Muscle layer of colon (tissue), 2 donors: ENCODE measurements at regions not wholly inside any gene's neighbourhood (a gene's known extent, or its start where the extent isn't known, plus 50 kb on each side); places are given as distances from the start of the nearest gene placed in this dataset.

Source experiments
- H3K27ac ChIP-seq: one replicate; pipeline ENCODE4 v1.7.0; 2013; ENCODE audit warnings: low read depth, mild to moderate bottlenecking, low read length, moderate library complexity
- H3K27me3 ChIP-seq, 2 donors: one replicate each; pipeline ENCODE4 v1.7.0; 2013; ENCODE audit warnings: low read length in 2 of 2, mild to moderate bottlenecking in 2 of 2; ENCODE audit not compliant: insufficient read depth in 2 of 2, control insufficient read depth in 1 of 2
- H3K36me3 ChIP-seq: one replicate; pipeline ENCODE4 v1.7.0; 2013; ENCODE audit warnings: mild to moderate bottlenecking, low read length; ENCODE audit not compliant: insufficient read depth
- H3K4me1 ChIP-seq: one replicate; pipeline ENCODE4 v1.7.0; 2013; ENCODE audit warnings: mild to moderate bottlenecking, low read length; ENCODE audit not compliant: insufficient read depth
- H3K4me3 ChIP-seq, 2 donors: one replicate each; pipeline ENCODE4 v1.7.0; 2013; ENCODE audit warnings: low read length in 2 of 2, low read depth in 1 of 2, mild to moderate bottlenecking in 1 of 2, moderate library complexity in 1 of 2
- H3K9ac ChIP-seq: one replicate; pipeline ENCODE4 v1.7.0; 2013; ENCODE audit warnings: low read length
- H3K9me3 ChIP-seq: one replicate; pipeline ENCODE4 v1.7.0; 2013; ENCODE audit warnings: mild to moderate bottlenecking, low read length
- donor health status: abdominal sarcoma.
- donor health status: Adenocarcinoma of cecum.

- Histone ChIP-seq H3K36me3 (no peaks in the 10 kb centered on the region), H3K4me3 (no peak overlapping the region), H3K27me3 (no peaks in the 10 kb centered on the region), H3K9me3 (no peaks in the 10 kb centered on the region), H3K27ac (no peak overlapping the region), H3K4me1 (no peaks in the 10 kb centered on the region), H3K9ac (no peak overlapping the region)
These were observed 80.4 kb downstream of the HSPH1 start for GRCh38 chr13:31081316-31081715.

DNA sequence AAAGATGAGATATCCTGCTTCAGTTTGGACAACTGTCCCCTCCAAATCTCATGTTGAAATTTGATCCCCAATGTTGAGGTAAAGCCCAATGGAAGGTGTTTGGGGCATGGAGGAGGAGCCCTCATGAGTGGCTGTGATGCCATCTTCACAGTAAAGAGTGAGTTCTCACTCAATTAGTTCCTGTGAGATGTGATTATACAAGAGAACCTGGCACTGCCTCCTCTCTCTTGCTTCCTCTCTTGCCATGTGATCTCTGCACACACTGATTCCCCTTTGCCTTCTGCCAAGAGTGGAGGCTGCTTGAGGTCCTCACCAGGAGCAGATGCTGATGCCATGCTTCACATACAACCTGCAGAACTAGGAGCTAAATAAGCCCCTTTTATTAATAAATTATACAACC is 86.9 kb downstream of the HSPH1 start:
- Histone ChIP-seq H3K36me3 (no peaks in the 10 kb centered on the region), H3K4me3 (no peak overlapping the region), H3K9me3 (no peaks in the 10 kb centered on the region), H3K27me3 (no peaks in the 10 kb centered on the region), H3K9ac (no peak overlapping the region), H3K27ac (no peak overlapping the region), H3K4me1 (no peaks in the 10 kb centered on the region)

GRCh38 chr13:31073859-31074718 is 87.6 kb downstream of the HSPH1 start:
- no peaks in the 10 kb centered on the region for H3K27me3 ChIP-seq
- H3K4me1 ChIP-seq = no peaks in the 10 kb centered on the region
- H3K36me3 ChIP-seq = no peaks in the 10 kb centered on the region
- H3K9me3 ChIP-seq = no peaks in the 10 kb centered on the region
- H3K4me3 ChIP-seq = no peak overlapping the region
- no peak overlapping the region for H3K9ac ChIP-seq
- H3K27ac ChIP-seq = no peak overlapping the region

- Histone ChIP-seq H3K4me1 (no peaks in the 10 kb centered on the region), H3K36me3 (no peaks in the 10 kb centered on the region), H3K9ac (no peak overlapping the region), H3K27me3 (no peaks in the 10 kb centered on the region), H3K4me3 (no peak overlapping the region), H3K9me3 (no peaks in the 10 kb centered on the region), H3K27ac (no peak overlapping the region)
These were observed 89.7 kb downstream of the HSPH1 start for GRCh38 chr13:31072041-31072440.

DNA sequence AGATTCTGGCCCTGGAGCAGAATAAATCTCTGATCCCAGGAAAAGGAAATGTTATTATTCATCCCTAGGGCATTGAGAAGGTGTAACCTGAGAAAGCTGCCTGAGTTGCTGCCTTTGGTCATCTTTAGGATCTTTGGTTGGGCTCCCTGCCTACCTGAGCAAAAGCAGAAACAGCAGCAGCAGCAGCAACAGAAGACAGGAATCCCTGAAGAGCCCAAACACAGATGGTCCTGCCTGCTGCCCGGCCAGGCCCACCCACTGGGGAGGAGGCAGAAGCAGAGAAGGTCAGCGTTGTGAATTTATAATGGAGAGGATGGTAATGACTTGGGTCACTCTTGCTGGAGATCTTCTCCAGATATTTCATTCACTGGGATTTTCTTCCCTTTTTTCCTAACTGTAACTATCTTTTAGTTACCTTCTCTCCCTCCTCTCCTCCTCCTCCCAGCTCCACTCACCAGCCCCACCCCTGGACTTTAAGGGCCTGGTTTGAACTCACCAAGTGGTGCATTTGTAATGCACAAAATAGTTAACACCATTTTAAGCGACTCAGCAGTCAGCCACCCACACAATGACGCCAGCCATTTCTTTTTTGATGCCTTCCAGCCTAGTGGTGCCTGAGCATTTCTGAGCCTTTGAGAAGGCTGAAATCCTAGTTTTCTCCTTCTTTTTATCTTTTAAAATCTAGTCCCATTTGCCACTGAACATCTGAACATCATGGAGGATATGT is 91.7 kb downstream of the HSPH1 start:
- H3K36me3 ChIP-seq = no peaks in the 10 kb centered on the region
- no peaks in the 10 kb centered on the region for H3K9me3 ChIP-seq
- no peak overlapping the region for H3K27ac ChIP-seq
- no peaks in the 10 kb centered on the region for H3K27me3 ChIP-seq
- no peak overlapping the region for H3K4me3 ChIP-seq
- H3K9ac ChIP-seq = no peak overlapping the region
- H3K4me1 ChIP-seq = no peaks in the 10 kb centered on the region

DNA sequence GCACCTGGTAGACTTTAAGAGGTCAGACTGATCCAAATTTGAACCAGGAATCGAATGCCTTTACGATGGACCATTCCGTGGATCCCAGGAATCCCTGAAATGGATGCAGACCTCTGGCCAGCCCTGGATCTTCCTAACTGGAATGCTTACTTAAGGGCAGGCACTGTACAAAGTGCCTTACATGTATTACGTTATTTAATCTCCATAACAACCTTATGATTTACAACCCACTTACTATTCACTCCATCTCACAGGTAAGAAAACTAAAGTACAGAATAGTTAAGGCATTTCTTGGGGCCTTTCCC is 93.6 kb downstream of the HSPH1 start:
- no peak overlapping the region for H3K9ac ChIP-seq
- no peaks in the 10 kb centered on the region for H3K36me3 ChIP-seq
- H3K27me3 ChIP-seq = no peaks in the 10 kb centered on the region
- H3K27ac ChIP-seq = no peak overlapping the region
- H3K9me3 ChIP-seq = no peaks in the 10 kb centered on the region
- H3K4me1 ChIP-seq = no peaks in the 10 kb centered on the region
- H3K4me3 ChIP-seq = no peak overlapping the region

DNA sequence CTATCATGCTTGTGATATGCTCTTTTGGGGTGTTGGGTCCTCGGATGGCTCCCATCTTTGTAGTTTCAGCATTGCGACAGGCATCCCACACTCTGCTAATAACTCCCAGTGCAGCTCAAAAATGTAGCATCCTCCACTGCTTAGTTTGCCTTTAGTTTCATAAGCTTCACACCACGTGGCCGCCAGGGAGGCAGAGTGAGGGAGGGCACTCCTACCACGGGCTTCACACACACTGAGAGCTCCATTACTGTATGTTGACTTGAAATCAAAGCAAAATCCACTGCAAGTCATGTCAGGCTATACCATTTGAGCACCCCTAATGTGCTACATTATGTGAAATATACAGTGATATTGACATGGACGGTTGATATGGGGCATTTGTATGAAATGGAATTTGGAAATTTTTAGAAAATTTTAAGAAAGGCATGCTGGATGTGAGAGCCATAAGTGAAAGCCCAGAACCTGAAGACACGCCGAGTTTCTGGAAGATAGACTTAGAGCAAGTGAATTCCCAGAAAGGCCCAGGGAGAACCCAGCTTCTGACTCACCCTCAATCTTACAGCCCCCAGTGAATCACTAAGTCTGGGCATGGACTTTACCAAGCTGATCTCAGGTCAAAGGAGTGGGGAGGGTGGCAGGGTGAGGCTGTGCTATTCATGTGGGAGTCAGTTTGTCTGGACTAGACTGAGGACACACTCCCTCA is 94.1 kb downstream of the HSPH1 start:
- Histone ChIP-seq H3K9me3 (no peaks in the 10 kb centered on the region), H3K27me3 (no peaks in the 10 kb centered on the region), H3K9ac (no peak overlapping the region), H3K27ac (no peak overlapping the region), H3K36me3 (no peaks in the 10 kb centered on the region), H3K4me1 (no peaks in the 10 kb centered on the region), H3K4me3 (no peak overlapping the region)

DNA sequence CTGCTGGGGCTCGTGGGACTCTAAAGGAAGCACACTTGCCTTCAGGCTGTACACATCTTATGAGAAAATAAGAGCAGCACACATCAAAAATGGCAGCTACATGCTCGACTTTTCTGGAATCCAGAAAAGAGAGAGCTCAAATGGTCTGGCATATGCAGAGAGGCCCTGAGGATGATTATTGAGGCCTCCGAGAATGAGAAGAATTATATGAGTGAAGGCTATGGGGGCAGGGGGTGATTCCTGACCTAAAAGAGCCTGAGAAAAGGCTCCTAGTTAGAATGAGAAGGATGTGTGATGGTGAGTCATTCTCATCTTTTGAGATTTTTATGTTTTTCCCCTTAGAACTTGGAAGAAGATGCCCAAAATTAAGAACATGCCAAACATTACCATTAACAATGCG is 97.1 kb downstream of the HSPH1 start:
- no peaks in the 10 kb centered on the region for H3K27me3 ChIP-seq
- no peak overlapping the region for H3K4me3 ChIP-seq
- H3K4me1 ChIP-seq = no peaks in the 10 kb centered on the region
- no peaks in the 10 kb centered on the region for H3K9me3 ChIP-seq
- H3K36me3 ChIP-seq = no peaks in the 10 kb centered on the region
- no peak overlapping the region for H3K27ac ChIP-seq
- no peak overlapping the region for H3K9ac ChIP-seq

DNA sequence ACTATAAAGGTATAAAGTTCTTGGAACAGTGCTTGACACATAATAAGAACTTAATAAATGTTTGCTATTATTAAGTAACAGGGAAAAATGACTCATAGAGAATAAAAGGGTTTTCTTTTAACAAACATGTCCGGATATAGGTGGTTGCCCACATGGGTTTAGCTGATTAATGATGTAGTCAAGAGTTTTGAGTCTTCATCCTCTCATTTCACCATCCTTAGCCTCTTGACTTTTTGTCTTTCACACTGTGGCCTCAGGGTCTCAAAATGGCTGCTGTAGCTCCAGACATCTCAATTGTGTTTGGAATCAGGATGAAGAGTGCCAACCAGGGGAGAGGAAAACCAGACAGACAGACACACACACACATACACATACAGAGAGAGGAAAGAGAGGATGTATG is 97.9 kb downstream of the HSPH1 start:
- H3K27me3 ChIP-seq = no peaks in the 10 kb centered on the region
- no peaks in the 10 kb centered on the region for H3K9me3 ChIP-seq
- H3K36me3 ChIP-seq = no peaks in the 10 kb centered on the region
- no peaks in the 10 kb centered on the region for H3K4me1 ChIP-seq
- no peak overlapping the region for H3K27ac ChIP-seq
- H3K4me3 ChIP-seq = no peak overlapping the region
- no peak overlapping the region for H3K9ac ChIP-seq

DNA sequence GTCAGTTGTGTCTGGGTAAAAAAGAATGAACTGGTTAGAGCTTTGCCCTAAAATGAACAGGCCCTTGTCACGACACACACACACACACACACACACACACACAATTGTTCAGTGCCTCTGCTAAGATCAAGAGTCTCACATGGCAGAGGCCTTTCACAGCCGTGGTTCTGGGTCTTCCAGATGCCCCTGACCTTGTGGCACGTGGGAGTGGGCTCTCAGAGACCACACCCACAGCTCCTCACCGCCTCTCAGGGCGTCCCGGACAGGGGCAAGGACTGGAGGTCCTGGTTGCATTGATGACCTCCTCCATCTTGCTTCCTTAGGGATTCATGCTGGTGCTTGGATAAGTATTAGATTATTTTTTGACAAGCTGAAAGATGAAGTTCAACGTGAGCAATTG is 101.0 kb downstream of the HSPH1 start:
- no peaks in the 10 kb centered on the region for H3K9me3 ChIP-seq
- no peaks in the 10 kb centered on the region for H3K4me1 ChIP-seq
- H3K27ac ChIP-seq = no peak overlapping the region
- no peaks in the 10 kb centered on the region for H3K36me3 ChIP-seq
- no peak overlapping the region for H3K4me3 ChIP-seq
- no peaks in the 10 kb centered on the region for H3K27me3 ChIP-seq
- no peak overlapping the region for H3K9ac ChIP-seq

GRCh38 chr13:31060220-31060619 is 101.5 kb downstream of the HSPH1 start:
- Histone ChIP-seq H3K4me3 (no peak overlapping the region), H3K27ac (no peak overlapping the region), H3K36me3 (no peaks in the 10 kb centered on the region), H3K9me3 (no peaks in the 10 kb centered on the region), H3K4me1 (no peaks in the 10 kb centered on the region), H3K9ac (no peak overlapping the region), H3K27me3 (no peaks in the 10 kb centered on the region)
